Prostate gland (tissue), 2 donors: ENCODE measurements at regions not wholly inside any gene's neighbourhood (a gene's known extent, or its start where the extent isn't known, plus 50 kb on each side); places are given as distances from the start of the nearest gene placed in this dataset.

Experiments used
- DNase-seq: peaks from one replicate; pipeline ENCODE4 v3.0.0-alpha.2; 2019; ENCODE audit warnings: low spot score
- H3K27ac ChIP-seq, 2 donors: fragments of 200-600 bp; sonication (generic); 2 replicates each; pipeline ENCODE4 v1.5.1; 2017 to 2019
- H3K27me3 ChIP-seq: fragments of 200-600 bp; sonication (generic); replicated peaks from 2 replicates; pipeline ENCODE4 v1.5.1; 2019; ENCODE audit not compliant: insufficient read depth
- H3K36me3 ChIP-seq, 2 donors: fragments of 200-600 bp; sonication (generic); 1 replicate in 1 of 2; 2 replicates in 1 of 2; pipeline versions ENCODE4 v1.5.1 to v1.8.1; 2017 to 2019
- H3K4me1 ChIP-seq: fragments of 200-600 bp; sonication (generic); replicated peaks from 2 replicates; pipeline ENCODE4 v1.5.1; 2019
- H3K4me3 ChIP-seq, 2 donors: fragments of 200-600 bp; sonication (generic); 2 replicates each; pipeline ENCODE4 v1.5.1; 2017 to 2019
- H3K9me3 ChIP-seq: fragments of 200-600 bp; sonication (generic); 2 replicates; pipeline ENCODE4 v1.5.1; 2017
- CTCF ChIP-seq, 4 experiments: fragments of 200-600 bp in 2 of 4; fragments of 450-650 bp in 2 of 4; sonication (generic) in 2 of 4; IDR thresholded peaks; 1 replicate in 3 of 4; 2 replicates in 1 of 4; pipeline ENCODE4 v1.5.1; 2016 to 2019; ENCODE audit warnings: antibody characterized with exemption in 4 of 4, mild to moderate bottlenecking in 2 of 4, moderate library complexity in 2 of 4
- POLR2A ChIP-seq: fragments of 450-650 bp; IDR thresholded peaks from one replicate; pipeline ENCODE4 v1.6.1; 2016; ENCODE audit warnings: antibody characterized with exemption, mild to moderate bottlenecking
- POLR2AphosphoS5 ChIP-seq: sonication (generic); formaldehyde crosslinking; IDR thresholded peaks from one replicate; pipeline ENCODE4 v1.6.1; 2017; ENCODE audit warnings: antibody characterized with exemption
- WGBS: methylation state at CpG from one replicate; pipeline ENCODE4 v1.1.5; 2018; 5-methylcytosine and 5-hydroxymethylcytosine counted together
- intact Hi-C: fragments of 100-400 bp; cut with DNase I; formaldehyde crosslinking; loops from one replicate; pipeline ENCODE4 v1.14.2; 2022

GRCh38 chr17:53133876-53134275 is 688.9 kb upstream of the KIF2B start:
- Histone ChIP-seq H3K4me1 (no peaks in the 10 kb centered on the region), H3K4me3 (no peak overlapping the region), H3K9me3 (no peaks in the 10 kb centered on the region), H3K27ac (no peak overlapping the region), H3K36me3 (no peaks in the 10 kb centered on the region), H3K27me3 (no peaks in the 10 kb centered on the region)
- TF ChIP-seq POLR2AphosphoS5 (no peak), POLR2A (no peak), CTCF (IDR thresholded peaks at IDR 0.05) (no peak)
- no peak for DNase-seq
- intact Hi-C loops: no loop called here
- 50% methylated on average over 5 of the region's 5 CpGs for WGBS

- no peaks in the 10 kb centered on the region for H3K36me3 ChIP-seq
- H3K4me1 ChIP-seq: no peaks in the 10 kb centered on the region
- no peak overlapping the region for H3K4me3 ChIP-seq
- intact Hi-C loops: no loop called here
- no peaks in the 10 kb centered on the region for H3K27me3 ChIP-seq
- WGBS: 100% methylated on average over 2 of the region's 2 CpGs
- H3K27ac ChIP-seq: no peak overlapping the region
- no peak for DNase-seq
- no peaks in the 10 kb centered on the region for H3K9me3 ChIP-seq
- TF ChIP-seq CTCF (IDR thresholded peaks at IDR 0.05) (no peak), POLR2A (no peak), POLR2AphosphoS5 (no peak)
Measured at GRCh38 chr17:53129863-53130262, 692.9 kb upstream of the KIF2B start.

DNA sequence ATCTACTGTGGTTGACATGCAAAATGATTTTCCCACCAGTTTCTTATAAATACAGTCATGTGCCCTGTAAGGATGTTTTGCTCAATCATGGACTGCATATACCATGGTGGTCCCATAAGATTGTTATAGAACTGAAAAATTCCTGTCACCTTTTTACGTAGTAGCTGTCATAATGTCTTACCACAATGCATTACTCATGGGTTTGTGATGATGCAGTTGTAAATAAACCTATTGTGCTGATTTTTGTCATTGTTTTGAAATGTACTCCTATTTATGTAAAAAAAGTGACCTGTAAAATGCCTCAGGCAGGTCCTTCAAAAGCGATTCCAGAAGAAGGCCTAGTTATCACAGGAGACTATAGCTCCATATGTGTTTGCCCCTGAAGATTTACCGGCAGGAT is 695.4 kb upstream of the KIF2B start:
- H3K36me3 ChIP-seq: no peaks in the 10 kb centered on the region
- no peak for TF ChIP-seq CTCF (IDR thresholded peaks at IDR 0.05)
- no peak for TF ChIP-seq POLR2A
- no peak for TF ChIP-seq POLR2AphosphoS5
- intact Hi-C loops: no loop called here
- no peak overlapping the region for H3K4me3 ChIP-seq
- no peak overlapping the region for H3K27ac ChIP-seq
- 88% methylated on average over 3 of the region's 3 CpGs for WGBS
- DNase-seq: no peak
- H3K9me3 ChIP-seq: no peaks in the 10 kb centered on the region
- no peaks in the 10 kb centered on the region for H3K27me3 ChIP-seq
- no peaks in the 10 kb centered on the region for H3K4me1 ChIP-seq

GRCh38 chr17:53122966-53123365 is 699.8 kb upstream of the KIF2B start:
- no peaks in the 10 kb centered on the region for H3K4me1 ChIP-seq
- no peak overlapping the region for H3K4me3 ChIP-seq
- no peak overlapping the region for H3K27ac ChIP-seq
- intact Hi-C loops: no loop called here
- no peaks in the 10 kb centered on the region for H3K9me3 ChIP-seq
- TF ChIP-seq CTCF (IDR thresholded peaks at IDR 0.05) (no peak), POLR2A (no peak), POLR2AphosphoS5 (no peak)
- H3K27me3 ChIP-seq: no peaks in the 10 kb centered on the region
- H3K36me3 ChIP-seq: no peaks in the 10 kb centered on the region
- DNase-seq: no peak

DNA sequence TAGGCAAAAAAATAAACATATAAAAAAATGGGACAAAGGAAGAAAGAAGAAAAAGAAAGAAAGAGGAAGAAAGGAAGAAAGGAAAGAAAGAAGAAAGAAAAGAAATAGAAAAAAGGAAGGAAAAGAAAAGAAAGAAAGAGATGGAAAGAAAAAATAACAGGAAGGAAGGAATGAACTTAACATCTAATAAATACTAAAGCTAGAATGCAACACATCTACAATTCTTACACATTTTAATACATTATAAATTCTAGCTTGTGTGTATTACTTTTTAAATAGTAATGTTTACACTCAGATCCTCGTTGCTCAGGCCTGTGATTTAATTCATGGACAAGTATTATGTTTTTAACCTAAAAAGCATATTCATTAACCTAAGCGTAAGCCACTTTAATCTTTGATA is 703.0 kb upstream of the KIF2B start:
- intact Hi-C loops: no loop called here
- 79% methylated on average over 2 of the region's 2 CpGs for WGBS

More for the DNA sequence above, 703.0 kb upstream of the KIF2B start:
- no peak overlapping the region for H3K27ac ChIP-seq
- DNase-seq: no peak
- H3K4me3 ChIP-seq: no peak overlapping the region
- no peak for TF ChIP-seq POLR2A
- no peak for TF ChIP-seq CTCF (IDR thresholded peaks at IDR 0.05)
- no peak for TF ChIP-seq POLR2AphosphoS5
- no peaks in the 10 kb centered on the region for H3K27me3 ChIP-seq
- no peaks in the 10 kb centered on the region for H3K9me3 ChIP-seq
- no peaks in the 10 kb centered on the region for H3K4me1 ChIP-seq
- no peaks in the 10 kb centered on the region for H3K36me3 ChIP-seq
